Adipose tissue (tissue), 3 donors: ENCODE measurements at regions not wholly inside any gene's neighbourhood (a gene's known extent, or its start where the extent isn't known, plus 50 kb on each side); places are given as distances from the start of the nearest gene placed in this dataset.
"Not testable (repeated sequence)": the region's sequence is repeated elsewhere in the genome, so short reads cannot be mapped to it uniquely, and the experiment has no call there.

Source experiments
- H3K27ac ChIP-seq: one replicate; pipeline ENCODE4 v1.5.1; 2013; ENCODE audit warnings: low read depth, low read length
- WGBS, 3 donors: extraction: QIAGEN DNeasy Blood & Tissue Kit; methylation state at CpG; one replicate each; pipeline ENCODE4 v1.1.7; 2013; 5-methylcytosine and 5-hydroxymethylcytosine counted together
- donor health status: healthy with polysubstance abuse.
- donor health status: Bipolar disorder and iron deficiency.
- donor health status: healthy.

DNA sequence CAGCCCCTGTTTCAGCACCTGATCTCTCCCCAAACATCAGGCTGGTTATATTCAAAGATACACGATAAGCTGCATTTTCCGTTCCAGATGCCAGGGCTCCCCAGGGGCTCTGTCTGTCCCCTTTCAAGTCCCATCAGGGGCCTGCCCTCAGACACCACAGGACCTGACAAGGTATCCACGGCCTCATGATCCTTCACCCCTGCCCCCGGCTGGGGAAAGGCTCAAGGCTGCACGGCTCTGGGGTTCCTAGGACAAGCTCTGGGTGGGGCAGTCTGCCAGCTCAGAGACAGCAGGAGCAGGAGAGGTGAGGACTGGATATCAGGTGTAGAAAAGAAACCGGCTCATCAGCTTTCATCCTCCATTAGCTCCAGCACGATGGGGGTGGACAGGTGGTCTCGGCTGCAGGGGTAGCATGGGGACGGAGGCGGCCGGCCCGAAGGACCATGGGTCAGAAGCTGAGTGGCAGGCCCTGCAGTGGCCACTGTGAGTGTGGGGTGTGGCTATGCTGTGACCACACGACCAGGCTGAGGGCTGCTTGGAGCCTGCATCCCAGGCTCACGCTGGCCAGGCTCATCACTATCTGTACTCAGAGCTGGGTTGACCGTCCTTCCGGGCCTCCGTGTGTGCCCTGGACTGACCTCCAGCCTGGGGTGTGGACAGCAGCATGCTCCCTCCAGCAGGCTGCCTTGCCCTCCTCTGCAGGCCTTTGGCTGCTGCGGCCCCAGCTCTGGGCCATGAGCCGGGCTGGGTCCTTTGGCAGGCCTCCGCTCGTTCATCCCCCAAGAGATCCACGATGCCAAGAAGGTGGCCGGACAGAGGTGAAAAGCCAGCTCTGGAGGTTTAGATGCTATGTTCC lies 386.2 kb downstream of the THBS2 start:
- no peak overlapping the region for H3K27ac ChIP-seq
- 76 to 89% (median 77%) methylated on average over 23 of the region's 23 CpGs for WGBS, 3 donors

DNA sequence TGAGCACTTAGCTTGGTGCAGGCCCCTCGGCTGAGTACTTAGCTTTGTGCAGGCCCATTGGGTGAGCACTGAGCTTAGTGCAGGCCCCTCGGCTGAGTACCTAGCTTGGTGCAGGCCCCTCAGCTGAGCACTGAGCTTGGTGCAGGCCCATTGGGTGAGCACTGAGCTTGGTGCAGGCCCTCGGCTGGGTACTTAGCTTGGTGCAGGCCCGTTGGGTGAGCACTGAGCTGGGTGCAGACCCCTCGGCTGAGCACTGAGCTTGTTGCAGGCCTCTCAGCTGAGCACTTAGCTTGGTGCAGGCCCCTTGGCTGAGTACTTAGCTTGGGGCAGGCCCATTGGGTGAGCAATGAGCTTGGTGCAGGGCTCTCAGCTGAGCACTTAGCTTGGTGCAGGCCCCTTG lies 387.1 kb downstream of the THBS2 start:
- no peak overlapping the region for H3K27ac ChIP-seq
- 81 to 92% (median 87%) methylated on average over 5 of the region's 5 CpGs for WGBS, 3 donors

DNA sequence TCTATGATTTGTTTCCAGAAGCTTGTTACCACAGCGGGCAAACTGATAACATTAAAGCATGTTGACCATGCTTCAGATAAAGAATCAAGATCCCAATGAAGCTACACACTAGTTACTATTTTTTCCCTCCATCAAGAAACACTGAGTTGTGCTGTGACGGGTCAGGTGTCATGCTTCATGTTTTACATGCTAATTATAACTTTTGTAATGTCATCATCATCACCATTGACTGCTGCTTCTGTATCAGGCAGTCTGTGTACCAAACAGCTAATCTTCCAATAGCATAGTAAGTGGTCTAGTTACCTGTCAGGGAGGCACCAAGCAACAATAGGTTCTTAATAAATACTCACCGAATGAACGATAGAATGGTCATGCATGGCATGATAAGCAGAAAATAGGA lies 388.1 kb downstream of the THBS2 start:
- 80 to 93% (median 88%) methylated on average over 4 of the region's 4 CpGs for WGBS, 3 donors

DNA sequence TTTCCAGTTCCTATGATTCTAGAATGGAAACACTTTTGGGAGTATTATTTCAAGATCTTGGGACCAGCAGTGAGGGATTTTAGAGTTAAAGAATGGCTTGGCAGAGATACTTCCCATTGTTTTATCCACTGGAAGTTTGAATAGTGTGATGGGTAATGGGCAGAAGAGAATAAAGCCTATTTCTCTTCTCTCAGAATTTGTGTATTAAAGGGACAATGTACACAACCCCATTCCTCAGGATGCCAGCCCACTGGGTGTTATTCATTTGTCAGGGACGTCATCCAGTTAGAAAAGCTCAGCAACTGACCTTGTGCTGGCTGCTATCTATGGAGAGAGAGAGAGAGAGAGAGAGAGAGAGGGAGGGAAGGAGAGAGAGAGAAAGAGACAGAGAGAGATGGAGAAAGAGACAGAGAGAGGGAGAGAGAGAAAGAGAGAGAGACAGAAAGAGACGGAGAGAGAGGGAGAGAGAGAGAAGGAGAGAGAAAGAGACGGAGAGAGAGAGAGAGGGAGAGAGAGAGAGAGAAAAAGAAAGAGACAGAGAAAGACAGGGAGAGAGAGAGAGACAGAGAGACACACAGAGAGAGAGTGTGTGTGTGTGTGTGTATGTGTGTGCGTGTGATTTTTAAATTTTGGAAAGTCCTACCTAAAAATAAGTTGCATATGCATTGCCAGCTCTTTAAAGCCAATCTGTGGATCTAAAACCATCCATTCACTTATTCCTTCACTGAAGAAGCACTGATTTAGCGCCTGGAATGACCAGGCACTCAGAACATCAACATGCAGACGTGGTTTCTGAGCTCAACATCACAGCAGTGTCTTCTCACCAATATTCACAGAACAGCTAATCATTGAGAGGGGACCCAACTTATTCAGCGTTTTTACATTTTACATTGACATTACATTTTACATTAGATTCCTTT lies 388.8 kb downstream of the THBS2 start:
- no peak overlapping the region for H3K27ac ChIP-seq
- WGBS, 3 donors: 71 to 87% (median 82%) methylated on average over 7 of the region's 7 CpGs

More for the DNA sequence above, 388.1 kb downstream of the THBS2 start:
- H3K27ac ChIP-seq: no peak overlapping the region

DNA sequence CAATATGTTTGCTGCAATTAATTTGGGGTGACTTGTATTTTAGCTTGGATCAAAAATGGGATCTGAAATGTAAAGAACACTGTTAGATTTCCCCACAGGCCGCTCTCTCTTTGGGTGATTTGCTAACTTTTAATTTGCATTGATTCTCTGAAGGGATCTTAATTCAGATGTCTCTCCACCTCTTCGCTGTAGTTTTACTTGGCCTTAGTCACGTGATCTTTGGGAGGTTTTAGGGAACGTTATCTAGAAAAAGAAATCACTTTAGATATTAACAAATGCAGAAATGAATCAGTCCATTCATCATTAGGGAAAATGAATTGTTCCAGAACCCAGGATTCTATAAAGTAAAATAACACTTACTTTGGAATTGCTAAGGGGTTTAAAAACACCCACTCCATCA lies 390.2 kb downstream of the THBS2 start:
- H3K27ac ChIP-seq: no peak overlapping the region
- 81 to 92% (median 89%) methylated on average over 4 of the region's 4 CpGs for WGBS, 3 donors

DNA sequence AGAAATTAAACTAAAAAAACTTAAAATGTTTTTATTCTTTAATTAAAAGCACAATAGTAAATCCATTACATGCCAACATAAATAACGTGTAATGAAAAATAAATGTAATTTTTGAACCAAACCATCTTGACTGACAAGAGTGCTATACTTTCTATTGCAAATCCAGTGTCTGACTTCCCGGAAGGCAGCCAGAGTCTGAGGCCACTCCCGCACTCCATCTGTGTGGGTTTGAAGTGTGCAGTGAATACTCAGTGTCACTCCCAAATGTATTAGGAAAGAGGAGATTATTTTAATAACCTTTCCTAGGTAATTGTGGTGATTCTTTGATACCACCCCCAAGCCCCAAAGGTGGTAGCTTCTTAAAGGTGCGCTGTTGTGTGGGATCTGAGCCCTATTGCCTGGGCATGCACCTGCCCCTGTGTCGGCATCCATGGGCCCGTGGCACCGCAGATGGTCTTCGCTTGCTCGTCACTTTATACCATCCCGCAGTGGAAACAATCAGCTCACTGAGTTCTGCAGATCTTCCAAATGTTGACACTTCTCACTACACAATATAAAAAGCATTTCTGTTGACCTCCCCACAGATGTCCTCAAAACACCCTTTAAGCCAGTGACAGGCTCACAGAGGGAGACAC lies 391.2 kb downstream of the THBS2 start:
- H3K27ac ChIP-seq: no peak overlapping the region
- WGBS, 3 donors: 91 to 94% (median 94%) methylated on average over 10 of the region's 10 CpGs

DNA sequence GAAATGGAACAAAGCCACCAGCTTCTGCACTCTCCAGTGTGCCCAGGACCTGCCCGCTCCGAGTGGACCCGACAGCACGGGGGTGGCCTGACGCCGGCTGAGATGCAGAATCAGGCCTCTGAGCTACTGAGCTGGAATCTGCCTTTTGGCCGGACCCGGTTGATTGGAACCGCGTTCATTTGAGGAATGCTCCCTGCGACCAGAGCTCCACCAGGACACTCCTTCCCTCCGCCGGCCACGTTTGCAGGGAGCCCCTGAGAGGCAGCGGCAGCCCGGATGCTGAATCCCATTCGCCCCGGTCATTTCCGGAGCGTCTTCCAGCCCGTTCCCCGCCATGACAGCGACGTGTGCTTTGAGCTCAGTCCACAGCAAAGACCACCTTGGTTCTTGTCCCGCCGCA lies 392.7 kb downstream of the THBS2 start:
- H3K27ac ChIP-seq: no peak overlapping the region
- WGBS, 3 donors: 87 to 92% (median 88%) methylated on average over 26 of the region's 26 CpGs

DNA sequence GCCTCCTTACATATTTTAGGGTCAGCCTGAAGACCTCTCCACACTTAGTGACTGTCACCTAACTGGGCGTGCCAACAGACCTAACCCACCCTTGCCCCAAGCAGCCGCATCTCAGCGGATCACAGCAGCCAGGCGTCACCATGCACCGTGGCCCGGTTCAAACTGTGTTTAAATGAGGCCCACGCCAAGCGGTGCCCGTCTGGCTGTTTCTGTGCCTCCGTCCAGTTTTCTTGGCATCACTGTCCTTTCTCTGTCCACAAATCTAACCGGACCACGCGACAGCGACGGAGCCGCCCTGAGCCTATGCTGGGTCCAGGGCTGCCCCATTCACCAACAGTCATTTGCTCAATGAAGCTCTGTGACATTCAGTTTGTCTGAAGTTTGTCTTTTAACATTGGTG lies 393.3 kb downstream of the THBS2 start:
- 94 to 98% (median 94%) methylated on average over 16 of the region's 16 CpGs for WGBS, 3 donors
- H3K27ac ChIP-seq: no peak overlapping the region

DNA sequence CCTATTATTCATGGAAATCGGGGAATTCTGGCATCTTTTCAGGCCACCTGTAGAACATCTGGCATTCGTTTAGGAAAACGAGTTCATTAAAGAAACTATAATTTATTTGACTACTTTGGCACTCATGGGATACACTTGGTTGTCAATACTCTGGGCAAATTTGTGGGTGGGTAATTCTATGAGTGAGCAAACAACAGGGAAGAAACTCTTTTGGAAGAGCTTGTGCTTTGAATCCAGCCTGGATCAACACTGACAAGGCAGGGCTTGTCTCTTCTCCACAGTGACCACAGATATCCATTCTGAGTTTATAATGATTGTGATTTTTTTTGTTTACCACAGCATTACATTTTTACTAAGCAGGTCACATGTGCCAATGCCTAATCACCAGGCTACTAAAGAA lies 394.7 kb downstream of the THBS2 start:
- WGBS, 3 donors: 12 to 46% (median 41%) methylated on average over 3 of the region's 3 CpGs

DNA sequence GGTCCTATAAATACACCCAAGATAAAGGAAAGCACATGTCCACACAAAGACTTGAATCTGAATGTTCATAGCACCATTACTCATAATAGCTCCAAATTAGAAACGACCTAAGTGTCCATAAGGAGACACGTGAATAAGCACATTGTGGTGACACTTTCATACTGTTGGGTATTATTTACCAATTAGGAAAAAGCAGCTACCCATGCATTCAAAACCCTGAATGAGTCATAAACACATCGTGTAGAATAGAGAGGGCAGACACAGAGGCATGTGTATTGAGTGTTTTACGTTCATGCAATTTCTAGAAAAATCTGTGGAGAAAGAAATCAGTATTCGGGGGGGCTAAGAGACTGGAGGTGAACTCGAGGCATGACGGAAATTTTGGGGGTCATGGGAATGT lies 396.7 kb downstream of the THBS2 start:
- WGBS, 3 donors: 67 to 74% (median 74%) methylated on average over 7 of the region's 7 CpGs
- H3K27ac ChIP-seq: no peak overlapping the region

More for the DNA sequence above, 394.7 kb downstream of the THBS2 start:
- no peak overlapping the region for H3K27ac ChIP-seq

DNA sequence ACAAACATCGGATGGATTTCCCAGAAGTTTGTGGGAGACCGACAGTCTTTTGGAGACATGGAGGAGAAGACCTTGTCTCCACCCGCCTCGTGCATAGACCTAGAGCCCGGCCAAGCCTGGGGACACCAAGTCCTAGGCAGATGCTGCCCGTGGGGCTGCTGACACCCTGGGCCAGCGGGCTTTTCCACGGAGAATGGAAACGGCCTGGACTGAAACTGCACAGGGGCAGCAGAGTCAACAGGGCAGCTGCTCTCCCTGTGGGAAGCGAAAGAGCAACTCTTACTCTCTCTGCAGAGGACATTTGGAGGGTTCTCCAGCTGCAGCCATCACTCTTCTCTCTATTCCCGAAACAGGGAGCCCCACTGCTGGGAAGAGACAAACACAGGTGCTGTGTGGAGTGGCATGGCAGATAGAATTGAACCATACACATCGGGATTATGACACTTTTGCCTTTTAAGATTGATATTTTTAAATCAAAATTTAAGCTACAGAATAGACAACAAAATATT lies 401.2 kb downstream of the THBS2 start:
- 72 to 87% (median 79%) methylated on average over 12 of the region's 12 CpGs for WGBS, 3 donors
- no peak overlapping the region for H3K27ac ChIP-seq

DNA sequence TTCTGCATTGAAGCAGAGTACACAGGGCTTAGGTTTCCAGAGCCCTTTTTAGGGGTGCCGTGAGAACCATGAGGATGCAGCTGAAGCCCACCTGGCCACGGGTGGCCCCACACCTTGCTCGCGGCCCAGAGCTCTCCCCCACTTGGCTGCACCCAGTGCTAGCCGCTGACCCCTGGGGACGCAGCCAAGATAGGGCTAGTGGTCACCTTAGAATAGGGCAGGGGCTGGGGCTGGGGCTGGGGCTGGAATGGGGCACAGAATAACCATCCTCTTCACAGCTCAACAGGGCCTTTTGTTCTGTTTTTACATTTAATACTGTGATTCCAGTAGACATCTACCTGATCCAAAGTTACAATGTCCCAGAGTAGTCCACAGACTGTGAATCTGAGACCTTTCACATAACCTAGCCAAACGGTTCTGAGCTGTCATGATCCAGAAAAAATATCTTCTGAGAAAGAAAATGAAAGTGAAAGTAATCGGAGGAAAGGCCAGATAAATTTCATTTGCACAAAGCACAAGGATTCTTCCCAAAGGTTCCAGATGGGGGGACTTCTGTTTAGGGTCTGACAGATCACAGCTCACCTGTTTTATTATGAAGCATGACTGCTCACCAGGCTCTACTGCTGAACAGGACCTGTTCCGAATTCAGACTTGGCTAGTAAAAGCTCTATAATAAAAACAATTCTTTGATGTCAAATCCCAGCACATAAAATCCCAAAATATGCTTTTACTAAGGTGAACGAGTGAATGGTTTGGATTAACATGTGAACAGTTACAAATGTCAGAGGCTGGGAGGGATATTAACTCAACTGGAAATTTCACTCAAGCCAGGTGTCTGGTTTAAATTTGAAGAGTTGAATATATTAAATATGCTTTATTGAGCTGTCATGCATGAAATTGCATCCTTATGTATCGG lies 401.9 kb downstream of the THBS2 start:
- WGBS, 3 donors: 68 to 74% (median 72%) methylated on average over 11 of the region's 11 CpGs
- H3K27ac ChIP-seq: no peak overlapping the region

DNA sequence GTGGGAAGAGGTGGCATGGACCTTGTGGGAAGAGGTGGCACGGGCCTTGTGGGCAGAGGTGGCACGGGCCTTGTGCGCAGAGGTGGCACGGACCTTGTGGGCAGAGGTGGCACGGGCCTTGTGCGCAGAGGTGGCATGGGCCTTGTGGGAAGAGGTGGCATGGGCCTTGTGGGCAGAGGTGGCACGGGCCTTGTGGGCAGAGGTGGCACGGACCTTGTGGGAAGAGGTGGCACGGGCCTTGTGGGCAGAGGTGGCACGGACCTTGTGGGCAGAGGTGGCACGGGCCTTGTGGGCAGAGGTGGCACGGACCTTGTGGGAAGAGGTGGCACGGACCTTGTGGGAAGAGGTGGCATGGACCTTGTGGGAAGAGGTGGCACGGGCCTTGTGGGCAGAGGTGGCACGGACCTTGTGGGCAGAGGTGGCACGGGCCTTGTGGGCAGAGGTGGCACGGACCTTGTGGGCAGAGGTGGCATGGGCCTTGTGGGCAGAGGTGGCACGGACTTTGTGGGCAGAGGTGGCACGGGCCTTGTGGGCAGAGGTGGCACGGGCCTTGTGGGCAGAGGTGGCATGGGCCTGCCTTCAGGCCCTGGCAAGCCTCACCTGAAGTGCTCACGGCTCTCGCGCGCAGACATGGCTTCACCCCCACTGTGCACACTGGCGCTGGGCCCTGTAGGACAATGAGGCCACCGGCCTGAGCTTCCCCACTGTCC lies 403.5 kb downstream of the THBS2 start:
- not testable (repeated sequence) for H3K27ac ChIP-seq
- 88 to 96% (median 90%) methylated on average over 17 to 26 of the region's 26 CpGs for WGBS, 3 donors

DNA sequence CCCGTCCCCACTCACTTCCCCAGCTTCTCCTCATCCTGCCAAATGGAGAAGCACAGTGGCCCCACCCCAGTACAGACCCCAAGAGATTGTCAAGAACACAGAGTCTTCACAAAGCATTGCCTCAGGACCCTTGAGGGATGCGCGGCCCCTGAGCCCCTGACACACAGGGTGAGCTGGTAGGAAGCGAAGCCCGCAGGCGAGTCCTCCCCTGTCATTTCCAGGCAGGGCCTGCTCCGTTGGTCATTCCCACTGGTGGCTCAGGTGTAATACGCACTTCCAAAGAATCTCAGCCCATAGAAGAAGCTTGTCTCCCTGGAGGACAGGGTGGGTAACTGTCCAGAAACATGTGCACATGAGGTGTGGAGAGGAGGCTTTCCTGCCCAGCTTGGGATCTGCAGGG lies 404.2 kb downstream of the THBS2 start:
- 91 to 94% (median 93%) methylated on average over 8 of the region's 8 CpGs for WGBS, 3 donors
- H3K27ac ChIP-seq: no peak overlapping the region

DNA sequence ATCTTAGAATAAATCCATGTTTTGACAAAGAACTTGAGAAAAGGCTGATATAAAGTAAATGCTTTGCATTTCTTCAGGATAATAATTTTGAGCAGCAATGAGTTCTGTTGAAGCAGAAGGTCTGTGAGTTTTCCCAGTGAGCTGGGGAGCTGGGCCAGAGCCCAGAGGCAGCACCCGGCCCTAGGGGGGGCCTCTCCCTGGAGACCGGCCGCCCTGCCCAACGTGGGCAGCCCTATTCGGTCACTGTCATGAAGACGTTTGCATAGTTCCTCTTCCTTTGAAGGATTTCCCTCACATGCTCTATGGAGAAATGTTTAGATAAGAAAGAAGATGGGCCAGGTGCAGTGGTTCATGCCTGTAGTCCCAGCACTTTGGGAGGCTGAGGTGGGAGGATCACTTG lies 404.8 kb downstream of the THBS2 start:
- WGBS, 3 donors: 53 to 57% (median 55%) methylated on average over 6 of the region's 6 CpGs
- no peak overlapping the region for H3K27ac ChIP-seq

DNA sequence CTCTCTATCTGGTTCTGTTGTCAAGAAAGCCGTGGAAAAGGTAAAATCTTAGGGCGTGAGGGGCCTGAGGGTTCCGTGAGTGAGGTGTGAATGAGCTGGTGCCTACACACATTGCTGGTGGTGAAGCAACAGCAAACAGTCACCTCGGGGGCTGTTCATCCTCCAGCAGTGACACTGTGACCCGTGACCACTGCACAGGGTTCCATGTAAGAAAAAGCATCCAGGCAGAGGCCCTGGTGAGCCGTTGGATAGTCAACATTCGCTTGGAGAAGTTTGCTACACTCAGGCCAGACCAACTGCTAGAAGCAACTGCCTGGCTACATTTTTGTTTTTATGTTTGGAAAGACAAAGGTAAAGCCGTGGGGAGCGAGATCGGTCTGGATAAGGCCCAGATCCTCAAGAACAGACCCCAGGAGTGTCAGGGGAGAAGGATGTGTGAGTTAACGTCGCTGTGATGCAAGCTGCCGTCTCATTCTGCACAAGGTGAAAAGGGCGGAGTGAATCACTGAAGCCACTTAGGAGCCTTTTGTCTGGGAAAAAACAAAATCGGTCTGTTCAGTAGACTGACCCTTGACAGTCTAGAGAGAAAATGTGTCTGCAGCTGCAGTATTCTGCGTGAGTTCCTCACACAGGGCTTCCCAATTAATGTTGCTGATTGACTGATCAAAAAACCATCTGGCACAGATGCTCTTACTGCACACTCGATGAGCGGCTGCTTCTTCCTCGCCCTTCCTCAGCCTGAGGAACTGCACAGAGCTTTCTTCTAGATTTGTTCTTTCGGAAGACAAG lies 404.0 kb downstream of the SMOC2 start:
- no peak overlapping the region for H3K27ac ChIP-seq
- 78% methylated on average over 20 of the region's 20 CpGs for WGBS, 3 donors
